HepG2 (cell line): ENCODE measurements at regions not wholly inside any gene's neighbourhood (a gene's known extent, or its start where the extent isn't known, plus 50 kb on each side); places are given as distances from the start of the nearest gene placed in this dataset.

Experiments
- ATAC-seq: fragments of 200-7000 bp; cut with Tn5 transposase; 3 replicates; pipeline ENCODE4 v1.9.1; 2020; ENCODE audit warnings: mild to moderate bottlenecking, moderate library complexity
- BruUV-seq: library from RNA; stranded (reverse); fragments of 400-500 nt; replicated peaks from 2 replicates; lab custom pipeline; 2021; lab: Mats Ljungman, UMichigan
- CTCF ChIA-PET: fragments of 300-600 bp; formaldehyde crosslinking; extraction: SDS; loops from one replicate; lab custom pipeline; 2021; ENCODE audit warnings: low total read pairs, inconsistent platforms, low intra/inter-chr PET ratio; lab: Yijun Ruan, JAX
- POLR2A ChIA-PET: fragments of 350-600 bp; sonication (Branson Sonifier 250); formaldehyde crosslinking; loops from one replicate; lab custom pipeline; 2020; ENCODE audit warnings: antibody characterized with exemption, inconsistent platforms; lab: Yijun Ruan, JAX
- DNase-seq: peaks from one replicate; pipeline ENCODE4 v3.0.0-alpha.2; 2015; ENCODE audit warnings: low spot score
- FAIRE-seq: peaks from 3 replicates; lab custom pipeline; 2011; peaks lifted over from hg19 to GRCh38; lab: Jason Lieb, UNC
- H2AFZ ChIP-seq: one replicate; pipeline ENCODE4 v1.6.1; 2011; ENCODE audit warnings: low read length, inconsistent platforms
- H3K27ac ChIP-seq: fragments of 300-600 bp; 3 replicates; pipeline ENCODE4 v1.8.0; 2011; ENCODE audit warnings: mixed run types, mild to moderate bottlenecking, mixed read lengths, low read length, inconsistent platforms; ENCODE audit not compliant: insufficient read depth; ENCODE audit errors: extremely low read length
- H3K27me3 ChIP-seq, 2 experiments: fragments of 200-600 bp in 1 of 2; 2 replicates in 1 of 2; 3 replicates in 1 of 2; pipeline versions ENCODE4 v1.6.0 to v1.8.0; 2011; ENCODE audit warnings: low read length in 2 of 2, mild to moderate bottlenecking in 2 of 2, moderate library complexity in 2 of 2, inconsistent platforms in 1 of 2; ENCODE audit not compliant: insufficient read depth in 2 of 2, control insufficient read depth in 1 of 2
- H3K36me3 ChIP-seq, 2 experiments: fragments of 200-600 bp in 1 of 2; replicated peaks in 1 of 2; 2 replicates in 1 of 2; 3 replicates in 1 of 2; pipeline versions ENCODE4 v1.5.1 to v1.8.0; 2011; ENCODE audit warnings: low read length in 2 of 2, inconsistent platforms in 1 of 2; ENCODE audit not compliant: insufficient read depth in 2 of 2, control insufficient read depth in 1 of 2
- H3K4me1 ChIP-seq: 2 replicates; pipeline ENCODE4 v1.5.1; 2012; ENCODE audit warnings: low read length, inconsistent platforms; ENCODE audit not compliant: insufficient read depth
- H3K4me2 ChIP-seq: 2 replicates; pipeline ENCODE4 v1.6.0; 2011; ENCODE audit warnings: low read depth, low read length, inconsistent platforms
- H3K4me3 ChIP-seq, 3 experiments: fragments of 200-600 bp in 1 of 3; sonication (generic), shearing (Covaris generic) in 1 of 3; replicated peaks in 1 of 3; 2 replicates each; pipeline ENCODE4 v1.5.1; 2011 to 2016; ENCODE audit warnings: low read length in 3 of 3, inconsistent platforms in 2 of 3, low read depth in 2 of 3, mild to moderate bottlenecking in 2 of 3, control low read depth in 1 of 3, mixed read lengths in 1 of 3; ENCODE audit not compliant: insufficient read depth in 1 of 3
- H3K79me2 ChIP-seq: one replicate; pipeline ENCODE4 v1.6.1; 2011; ENCODE audit warnings: low read length, inconsistent platforms; ENCODE audit not compliant: insufficient read depth
- H3K9ac ChIP-seq: 2 replicates; pipeline ENCODE4 v1.6.0; 2011; ENCODE audit warnings: mild to moderate bottlenecking, low read depth, low read length, inconsistent platforms; ENCODE audit not compliant: insufficient read depth
- H3K9me3 ChIP-seq: 2 replicates; pipeline ENCODE4 v1.5.1; 2012; ENCODE audit warnings: mild to moderate bottlenecking, low read length
- H4K20me1 ChIP-seq: 2 replicates; pipeline ENCODE4 v1.6.0; 2011; ENCODE audit warnings: inconsistent platforms, mild to moderate bottlenecking, low read length, moderate library complexity; ENCODE audit not compliant: insufficient read depth
- ARHGAP35 ChIP-seq: sonication (generic); formaldehyde crosslinking; IDR thresholded peaks from 2 replicates; pipeline ENCODE4 v1.9.0; 2022; ENCODE audit warnings: mild to moderate bottlenecking, inconsistent platforms, moderate library complexity, missing genetic modification reagents, borderline replicate concordance
- PAF1 ChIP-seq: IDR thresholded peaks from 2 replicates; pipeline ENCODE4 v1.6.1; 2016; ENCODE audit warnings: missing genetic modification reagents, missing compliant biosample characterization
- ZNF142 ChIP-seq: sonication (generic); formaldehyde crosslinking; IDR thresholded peaks from 2 replicates; pipeline ENCODE4 v1.4.0; 2020; ENCODE audit warnings: missing genetic modification reagents
- ZNF468 ChIP-seq: sonication (generic); formaldehyde crosslinking; IDR thresholded peaks from 2 replicates; pipeline ENCODE4 v1.8.0; 2022; ENCODE audit warnings: mild to moderate bottlenecking, moderate library complexity, missing genetic modification reagents
- WGBS: methylation state at CpG from one replicate; pipeline ENCODE4 v1.1.6; 2017; ENCODE audit warnings: low lambda C conversion rate; 5-methylcytosine and 5-hydroxymethylcytosine counted together
- in situ Hi-C: cut with HindIII; loops from 2 replicates; pipeline ENCODE4 v1.10.0; 2017; ENCODE audit warnings: low pct_unique_long_range_greater_than_20kb; ENCODE audit not compliant: extremely low pct_ligation_motif_present
- intact Hi-C: fragments of 100-400 bp; cut with micrococcal nuclease; formaldehyde crosslinking; loops from one replicate; pipeline ENCODE4 v1.10.0; 2022; ENCODE audit not compliant: unreplicated experiment
- TF ChIP-seq, protein P1 (sequence below): sonication (generic); formaldehyde crosslinking; IDR thresholded peaks from 2 replicates; pipeline ENCODE4 v1.5.1; 2020; ENCODE audit warnings: mild to moderate bottlenecking, missing genetic modification reagents, moderate library complexity

DNA sequence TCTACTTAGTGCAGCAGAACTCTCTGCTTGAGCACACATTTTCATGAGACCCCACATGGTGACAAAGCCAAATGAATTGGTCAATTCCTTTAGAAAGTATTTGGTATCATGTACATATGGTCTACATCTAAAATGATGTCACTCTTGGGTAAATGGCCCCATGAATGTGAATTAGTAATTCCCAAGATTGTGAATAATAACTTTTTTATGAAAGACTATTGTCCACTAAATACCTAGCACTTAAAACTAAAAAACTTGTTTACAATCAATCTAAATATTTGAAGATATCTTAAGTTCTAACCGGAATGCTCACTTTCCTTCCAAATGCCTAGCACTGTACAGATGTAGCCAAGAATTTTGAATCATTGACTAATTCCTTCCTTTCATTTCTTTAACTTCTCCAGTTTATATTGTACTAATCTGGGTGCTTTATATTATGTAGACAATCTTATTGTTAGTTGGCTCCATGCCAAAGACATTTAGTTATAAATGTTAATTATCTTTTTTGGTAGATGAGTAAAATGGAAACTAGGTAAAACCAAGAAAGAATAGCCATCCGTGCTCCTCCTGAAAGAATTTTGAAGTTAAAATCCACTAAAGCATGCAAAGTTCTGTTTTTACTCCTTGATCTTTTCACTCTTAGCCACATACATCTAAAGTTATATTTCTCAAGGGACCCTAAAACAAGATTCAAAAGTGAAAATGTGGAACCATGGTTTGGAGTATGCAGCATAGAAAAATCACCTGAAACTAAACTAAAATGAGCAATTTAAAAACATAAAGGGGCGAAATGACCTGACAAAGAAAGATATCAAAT, 145.0 kb upstream of the ARHGAP20 start (continued):
- TF ChIP-seq, protein P1, sequence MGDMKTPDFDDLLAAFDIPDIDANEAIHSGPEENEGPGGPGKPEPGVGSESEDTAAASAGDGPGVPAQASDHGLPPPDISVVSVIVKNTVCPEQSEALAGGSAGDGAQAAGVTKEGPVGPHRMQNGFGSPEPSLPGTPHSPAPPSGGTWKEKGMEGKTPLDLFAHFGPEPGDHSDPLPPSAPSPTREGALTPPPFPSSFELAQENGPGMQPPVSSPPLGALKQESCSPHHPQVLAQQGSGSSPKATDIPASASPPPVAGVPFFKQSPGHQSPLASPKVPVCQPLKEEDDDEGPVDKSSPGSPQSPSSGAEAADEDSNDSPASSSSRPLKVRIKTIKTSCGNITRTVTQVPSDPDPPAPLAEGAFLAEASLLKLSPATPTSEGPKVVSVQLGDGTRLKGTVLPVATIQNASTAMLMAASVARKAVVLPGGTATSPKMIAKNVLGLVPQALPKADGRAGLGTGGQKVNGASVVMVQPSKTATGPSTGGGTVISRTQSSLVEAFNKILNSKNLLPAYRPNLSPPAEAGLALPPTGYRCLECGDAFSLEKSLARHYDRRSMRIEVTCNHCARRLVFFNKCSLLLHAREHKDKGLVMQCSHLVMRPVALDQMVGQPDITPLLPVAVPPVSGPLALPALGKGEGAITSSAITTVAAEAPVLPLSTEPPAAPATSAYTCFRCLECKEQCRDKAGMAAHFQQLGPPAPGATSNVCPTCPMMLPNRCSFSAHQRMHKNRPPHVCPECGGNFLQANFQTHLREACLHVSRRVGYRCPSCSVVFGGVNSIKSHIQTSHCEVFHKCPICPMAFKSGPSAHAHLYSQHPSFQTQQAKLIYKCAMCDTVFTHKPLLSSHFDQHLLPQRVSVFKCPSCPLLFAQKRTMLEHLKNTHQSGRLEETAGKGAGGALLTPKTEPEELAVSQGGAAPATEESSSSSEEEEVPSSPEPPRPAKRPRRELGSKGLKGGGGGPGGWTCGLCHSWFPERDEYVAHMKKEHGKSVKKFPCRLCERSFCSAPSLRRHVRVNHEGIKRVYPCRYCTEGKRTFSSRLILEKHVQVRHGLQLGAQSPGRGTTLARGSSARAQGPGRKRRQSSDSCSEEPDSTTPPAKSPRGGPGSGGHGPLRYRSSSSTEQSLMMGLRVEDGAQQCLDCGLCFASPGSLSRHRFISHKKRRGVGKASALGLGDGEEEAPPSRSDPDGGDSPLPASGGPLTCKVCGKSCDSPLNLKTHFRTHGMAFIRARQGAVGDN (CRISPR knock-in tag) = no peak
- no peak for TF ChIP-seq ARHGAP35

GRCh38 chr11:110856340-110856739, 144.1 kb upstream of the ARHGAP20 start:
- FAIRE-seq = no peak
- in situ Hi-C loops (no loop called here), intact Hi-C loops (no loop called here)
- H3K4me2 ChIP-seq = no peak overlapping the region
- H3K9me3 ChIP-seq = no peaks in the 10 kb centered on the region
- WGBS = 24% methylated on average over 3 of the region's 3 CpGs
- H3K27ac ChIP-seq = no peak overlapping the region
- no TSS peak for BruUV-seq
- H4K20me1 ChIP-seq = no peaks in the 10 kb centered on the region
- no peaks in the 10 kb centered on the region for H3K4me1 ChIP-seq
- no peak for ATAC-seq
- H2AFZ ChIP-seq = no peak overlapping the region
- H3K27me3 ChIP-seq = no peaks in the 10 kb centered on the region
- ChIA-PET POLR2A (no interaction called here), CTCF (no interaction called here)
- DNase-seq = no peak
- no peaks in the 10 kb centered on the region for H3K36me3 ChIP-seq
- no peak overlapping the region for H3K9ac ChIP-seq
- no peak overlapping the region for H3K4me3 ChIP-seq
- H3K79me2 ChIP-seq = no peaks in the 10 kb centered on the region
- TF ChIP-seq ZNF142 (CRISPR knock-in tag) (no peak), ZNF468 (CRISPR knock-in tag) (no peak), PAF1 (no peak)
